Spleen (tissue), 7 donors: ENCODE measurements at regions not wholly inside any gene's neighbourhood (a gene's known extent, or its start where the extent isn't known, plus 50 kb on each side); places are given as distances from the start of the nearest gene placed in this dataset.

Experiments
- CTCF ChIP-seq, 11 experiments: fragments of 200-600 bp in 7 of 11; fragments of 450-650 bp in 4 of 11; sonication (generic) in 4 of 11; IDR thresholded peaks in 8 of 11; conservative IDR thresholded peaks in 3 of 11; 1 replicate in 7 of 11; 2 replicates in 4 of 11; pipeline versions ENCODE4 v1.4.0 to v1.8.0; 2016 to 2021; ENCODE audit warnings: antibody characterized with exemption in 11 of 11, inconsistent platforms in 4 of 11, mild to moderate bottlenecking in 1 of 11
- POLR2A ChIP-seq, 3 donors: fragments of 450-650 bp; IDR thresholded peaks; one replicate each; pipeline ENCODE4 v1.5.1; 2017; ENCODE audit warnings: antibody characterized with exemption in 3 of 3, mild to moderate bottlenecking in 1 of 3
- POLR2AphosphoS5 ChIP-seq, 3 donors: sonication (generic); formaldehyde crosslinking; IDR thresholded peaks; one replicate each; pipeline ENCODE4 v1.5.1; 2017; ENCODE audit warnings: antibody characterized with exemption in 3 of 3
- donor health status: DM: no; HTN: no; CAD: no; lungs with moderate emphysema.
- donor health status: DM: no; HTN: no; CAD: no.
- donor health status: DM: no; HTN: no; CAD: no.

GRCh38 chr9:36780186-36780585 lies 207.5 kb downstream of the MELK start:
- TF ChIP-seq CTCF (IDR thresholded peaks at IDR 0.05 in 8 of 11, conservative IDR thresholded peaks at IDR 0.05 in 3 of 11) (no peak), POLR2AphosphoS5 (IDR thresholded peaks at IDR 0.05) (no peak), POLR2A (IDR thresholded peaks at IDR 0.05) (no peak)
